ENCODE measurements at regions not wholly inside any gene's neighbourhood (a gene's known extent, or its start where the extent isn't known, plus 50 kb on each side); places are given as distances from the start of the nearest gene placed in this dataset.

GRCh38 chr14:43184540-43184939, 1322.5 kb downstream of the FSCB start:
- H3K4me2 ChIP-seq (ENCODE audit: low read depth, low read length): no peak overlapping the region
- 17% methylated on average over 1 of the region's 3 CpGs; no CpG with 5 or more reads in 1 of the 2 experiments for WGBS, 2 experiments (ENCODE audit: extremely low coverage in 2 of 2, insufficient read length in 1 of 2)
- no TSS peak for BruUV-seq (replicated peaks)
- H4K20me1 ChIP-seq (ENCODE audit: insufficient read depth, low read length): no peaks in the 10 kb centered on the region
- H3K4me3 ChIP-seq (ENCODE audit: insufficient read depth, low read depth, low read length): no peak overlapping the region
- no peak overlapping the region for H2AK9ac ChIP-seq (replicated peaks; ENCODE audit: low read depth, low read length, poor library complexity)
- dilution Hi-C loops (cut with HindIII; ENCODE audit: low sequenced_read_pairs, unreplicated experiment): no loop called here
- H3K4me1 ChIP-seq (ENCODE audit: control insufficient read depth, insufficient read depth, low read length): no peaks in the 10 kb centered on the region
- no peak overlapping the region for H2BK15ac ChIP-seq (ENCODE audit: low read depth, low read length)
- POLR2A ChIA-PET (ENCODE audit: unreplicated experiment): no interaction called here
- no peak overlapping the region for H2AK5ac ChIP-seq (ENCODE audit: low read depth, low read length)
- no peak overlapping the region for H4K91ac ChIP-seq (ENCODE audit: insufficient read depth, low read depth, low read length)
- ATAC-seq (ENCODE audit: low read depth): no peak
- no peaks in the 10 kb centered on the region for H3K79me1 ChIP-seq (ENCODE audit: low read depth in 1 of 2, low read length in 2 of 2)
- no peak overlapping the region for H4K8ac ChIP-seq (ENCODE audit: low read depth in 2 of 2, low read length in 2 of 2)
- H3K27ac ChIP-seq (ENCODE audit: insufficient read depth, low read length): no peak overlapping the region
- H3K4ac ChIP-seq (ENCODE audit: low read depth, low read length): no peak overlapping the region
- CTCF ChIA-PET: no interaction called here
- no peak overlapping the region for H2BK20ac ChIP-seq (ENCODE audit: low read depth, low read length)
- no peak overlapping the region for H3K18ac ChIP-seq (ENCODE audit: low read depth, low read length)
- no peaks in the 10 kb centered on the region for H3K27me3 ChIP-seq (ENCODE audit: control insufficient read depth, insufficient read depth, low read length)
- H3K14ac ChIP-seq (replicated peaks; ENCODE audit: low read depth, low read length): no peak overlapping the region
- in situ Hi-C loops (cut with MboI; ENCODE audit: low sequenced_read_pairs): no loop called here
- H2AFZ ChIP-seq (replicated peaks; ENCODE audit: low read length, poor library complexity): no peak overlapping the region
- DNase-seq: no peak
- intact Hi-C loops (cut with micrococcal nuclease): no loop called here
- no peak for TF ChIP-seq RCOR1 (IDR thresholded peaks at IDR 0.05; ENCODE audit: insufficient replicate concordance, low read length)
- TF ChIP-seq SMC3 (IDR thresholded peaks at IDR 0.05; ENCODE audit: low read depth, low read length): no peak
- TF ChIP-seq, protein P1, sequence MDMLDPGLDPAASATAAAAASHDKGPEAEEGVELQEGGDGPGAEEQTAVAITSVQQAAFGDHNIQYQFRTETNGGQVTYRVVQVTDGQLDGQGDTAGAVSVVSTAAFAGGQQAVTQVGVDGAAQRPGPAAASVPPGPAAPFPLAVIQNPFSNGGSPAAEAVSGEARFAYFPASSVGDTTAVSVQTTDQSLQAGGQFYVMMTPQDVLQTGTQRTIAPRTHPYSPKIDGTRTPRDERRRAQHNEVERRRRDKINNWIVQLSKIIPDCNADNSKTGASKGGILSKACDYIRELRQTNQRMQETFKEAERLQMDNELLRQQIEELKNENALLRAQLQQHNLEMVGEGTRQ (IDR thresholded peaks at IDR 0.05; ENCODE audit: low read depth, low read length): no peak
- TF ChIP-seq MXI1 (IDR thresholded peaks at IDR 0.05; ENCODE audit: borderline replicate concordance, low read depth, low read length): no peak
- TF ChIP-seq, protein P2, sequence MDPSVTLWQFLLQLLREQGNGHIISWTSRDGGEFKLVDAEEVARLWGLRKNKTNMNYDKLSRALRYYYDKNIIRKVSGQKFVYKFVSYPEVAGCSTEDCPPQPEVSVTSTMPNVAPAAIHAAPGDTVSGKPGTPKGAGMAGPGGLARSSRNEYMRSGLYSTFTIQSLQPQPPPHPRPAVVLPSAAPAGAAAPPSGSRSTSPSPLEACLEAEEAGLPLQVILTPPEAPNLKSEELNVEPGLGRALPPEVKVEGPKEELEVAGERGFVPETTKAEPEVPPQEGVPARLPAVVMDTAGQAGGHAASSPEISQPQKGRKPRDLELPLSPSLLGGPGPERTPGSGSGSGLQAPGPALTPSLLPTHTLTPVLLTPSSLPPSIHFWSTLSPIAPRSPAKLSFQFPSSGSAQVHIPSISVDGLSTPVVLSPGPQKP (IDR thresholded peaks at IDR 0.05; ENCODE audit: borderline replicate concordance, low read depth, low read length): no peak
- TF ChIP-seq CEBPB (IDR thresholded peaks at IDR 0.05; ENCODE audit: low read depth, low read length): no peak
- no peak for TF ChIP-seq BHLHE40 (IDR thresholded peaks at IDR 0.05; ENCODE audit: low read depth, low read length)
- TF ChIP-seq NFE2L2 (IDR thresholded peaks at IDR 0.05; ENCODE audit: low read depth, low read length): no peak
- no peak for TF ChIP-seq CHD1 (IDR thresholded peaks at IDR 0.05; ENCODE audit: low read depth, low read length)
- TF ChIP-seq POLR2A (IDR thresholded peaks at IDR 0.05; ENCODE audit: low read depth, low read length): no peak
- no peak for TF ChIP-seq RAD21 (IDR thresholded peaks at IDR 0.05; ENCODE audit: low read length)
- no peak for TF ChIP-seq FOS (IDR thresholded peaks at IDR 0.05; ENCODE audit: low read depth, low read length)
- TF ChIP-seq, protein P3, sequence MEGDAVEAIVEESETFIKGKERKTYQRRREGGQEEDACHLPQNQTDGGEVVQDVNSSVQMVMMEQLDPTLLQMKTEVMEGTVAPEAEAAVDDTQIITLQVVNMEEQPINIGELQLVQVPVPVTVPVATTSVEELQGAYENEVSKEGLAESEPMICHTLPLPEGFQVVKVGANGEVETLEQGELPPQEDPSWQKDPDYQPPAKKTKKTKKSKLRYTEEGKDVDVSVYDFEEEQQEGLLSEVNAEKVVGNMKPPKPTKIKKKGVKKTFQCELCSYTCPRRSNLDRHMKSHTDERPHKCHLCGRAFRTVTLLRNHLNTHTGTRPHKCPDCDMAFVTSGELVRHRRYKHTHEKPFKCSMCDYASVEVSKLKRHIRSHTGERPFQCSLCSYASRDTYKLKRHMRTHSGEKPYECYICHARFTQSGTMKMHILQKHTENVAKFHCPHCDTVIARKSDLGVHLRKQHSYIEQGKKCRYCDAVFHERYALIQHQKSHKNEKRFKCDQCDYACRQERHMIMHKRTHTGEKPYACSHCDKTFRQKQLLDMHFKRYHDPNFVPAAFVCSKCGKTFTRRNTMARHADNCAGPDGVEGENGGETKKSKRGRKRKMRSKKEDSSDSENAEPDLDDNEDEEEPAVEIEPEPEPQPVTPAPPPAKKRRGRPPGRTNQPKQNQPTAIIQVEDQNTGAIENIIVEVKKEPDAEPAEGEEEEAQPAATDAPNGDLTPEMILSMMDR (conservative IDR thresholded peaks at IDR 0.05; ENCODE audit: low read depth, low read length): no peak
- no peak for TF ChIP-seq RFX5 (IDR thresholded peaks at IDR 0.05; ENCODE audit: low read depth, low read length)
- TF ChIP-seq MAZ (IDR thresholded peaks at IDR 0.05; ENCODE audit: borderline replicate concordance, low read depth, low read length): no peak
- no peak overlapping the region for H2BK120ac ChIP-seq (ENCODE audit: low read depth, low read length)
- no peak overlapping the region for H3K9ac ChIP-seq (ENCODE audit: low read depth, low read length)
- no peak overlapping the region for H4K5ac ChIP-seq (ENCODE audit: low read depth, low read length)
- no peak overlapping the region for H3K23ac ChIP-seq (ENCODE audit: low read depth, low read length)
- no peak overlapping the region for H2BK5ac ChIP-seq (ENCODE audit: low read depth, low read length, poor library complexity, severe bottlenecking)
- H3K9me3 ChIP-seq (ENCODE audit: control insufficient read depth, insufficient read depth, low read length): peaks cover 3% of the 10 kb centered on the region; the same call in 1 of the 2 replicates
- H3K36me3 ChIP-seq (ENCODE audit: control insufficient read depth, insufficient read depth, low read length): no peaks in the 10 kb centered on the region
- H3K56ac ChIP-seq (ENCODE audit: extremely low read depth, insufficient read depth, low read length): no peak overlapping the region
- no peaks in the 10 kb centered on the region for H3K9me1 ChIP-seq (ENCODE audit: insufficient read depth, low read length)
